ENCODE measurements at regions not wholly inside any gene's neighbourhood (a gene's known extent, or its start where the extent isn't known, plus 50 kb on each side); places are given as distances from the start of the nearest gene placed in this dataset.
"Not testable (repeated sequence)": the region's sequence is repeated elsewhere in the genome, so short reads cannot be mapped to it uniquely, and the experiment has no call there.

DNA sequence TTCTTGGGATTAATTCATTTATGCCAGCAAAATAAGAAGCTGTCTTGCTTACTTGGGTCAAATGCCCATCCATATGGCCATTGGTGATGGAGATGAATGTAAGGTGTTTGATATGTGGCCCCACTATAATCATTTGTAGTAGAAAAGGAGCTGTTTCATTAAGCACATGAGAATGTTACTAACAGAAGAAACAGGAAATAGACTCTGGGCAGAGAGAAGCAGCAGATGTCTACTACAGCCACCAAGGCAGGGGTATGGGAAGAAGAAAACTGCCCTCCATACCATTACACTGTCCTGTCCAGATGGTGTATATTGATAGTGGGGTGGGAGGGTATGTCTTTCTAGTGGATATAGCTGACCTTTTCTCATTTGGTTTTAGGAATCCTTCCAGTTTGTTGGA lies 386.6 kb upstream of the CLINT1 start:
- CTCF ChIA-PET: no interaction called here
- Mint-ChIP-seq H3K4me3 (no peak overlapping the region), H3K36me3 (no peaks in the 10 kb centered on the region), H3K27me3 (peaks cover 2% of the 10 kb centered on the region), H3K4me1 (ENCODE audit: low read depth) (no peaks in the 10 kb centered on the region), H3K9me3 (no peaks in the 10 kb centered on the region), H3K27ac (no peak overlapping the region)
- POLR2A ChIA-PET: no interaction called here
- no peak for DNase-seq
- intact Hi-C loops (cut with micrococcal nuclease): no loop called here

DNA sequence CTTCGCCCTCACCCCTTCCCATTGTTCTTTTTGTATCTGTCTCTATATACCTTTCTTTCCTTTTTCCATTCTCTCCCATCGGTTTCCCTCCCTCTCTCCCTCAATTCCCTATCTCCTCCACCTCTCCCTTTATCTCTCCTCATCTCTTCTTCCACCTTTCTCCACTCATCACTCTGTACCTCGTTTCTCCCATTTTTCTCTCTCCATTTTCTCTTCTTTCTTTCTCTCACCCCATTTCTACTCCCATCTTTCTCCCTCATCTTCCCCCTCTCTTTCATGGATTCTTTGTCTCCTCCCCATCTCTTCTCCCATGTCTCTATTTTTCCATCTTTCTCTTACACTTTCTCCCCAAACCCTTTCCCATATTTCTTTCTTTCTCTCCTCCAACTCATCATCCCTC lies 385.9 kb upstream of the CLINT1 start:
- no peak for DNase-seq
- peaks cover 2% of the 10 kb centered on the region for H3K27me3 Mint-ChIP-seq
- H3K4me1 Mint-ChIP-seq (ENCODE audit: low read depth): no peaks in the 10 kb centered on the region
- no peak overlapping the region for H3K27ac Mint-ChIP-seq
- H3K36me3 Mint-ChIP-seq: no peaks in the 10 kb centered on the region
- H3K4me3 Mint-ChIP-seq: no peak overlapping the region
- no peaks in the 10 kb centered on the region for H3K9me3 Mint-ChIP-seq
- POLR2A ChIA-PET: no interaction called here
- CTCF ChIA-PET: no interaction called here
- intact Hi-C loops (cut with micrococcal nuclease): no loop called here

GRCh38 chr5:158236511-158237335 lies 377.8 kb upstream of the CLINT1 start:
- ChIA-PET POLR2A (no interaction called here), CTCF (no interaction called here)
- Mint-ChIP-seq H3K27me3 (no peaks in the 10 kb centered on the region), H3K4me3 (no peak overlapping the region), H3K9me3 (peaks cover 3% of the 10 kb centered on the region), H3K4me1 (ENCODE audit: low read depth) (no peaks in the 10 kb centered on the region), H3K36me3 (no peaks in the 10 kb centered on the region), H3K27ac (no peak overlapping the region)
- intact Hi-C loops (cut with micrococcal nuclease): no loop called here
- no peak for DNase-seq

- no peak for DNase-seq
- ChIA-PET POLR2A (no interaction called here), CTCF (no interaction called here)
- Mint-ChIP-seq H3K36me3 (no peaks in the 10 kb centered on the region), H3K4me1 (ENCODE audit: low read depth) (no peaks in the 10 kb centered on the region), H3K27ac (no peak overlapping the region), H3K9me3 (peaks cover 3% of the 10 kb centered on the region), H3K27me3 (no peaks in the 10 kb centered on the region), H3K4me3 (no peak overlapping the region)
- intact Hi-C loops (cut with micrococcal nuclease): no loop called here
These were observed 376.2 kb upstream of the CLINT1 start for GRCh38 chr5:158235159-158235547.

- Mint-ChIP-seq H3K4me1 (ENCODE audit: low read depth) (no peaks in the 10 kb centered on the region), H3K27ac (no peak overlapping the region), H3K4me3 (no peak overlapping the region), H3K27me3 (no peaks in the 10 kb centered on the region), H3K9me3 (peaks cover 3% of the 10 kb centered on the region), H3K36me3 (no peaks in the 10 kb centered on the region)
- ChIA-PET POLR2A (no interaction called here), CTCF (no interaction called here)
- no peak for DNase-seq
- intact Hi-C loops (cut with micrococcal nuclease): no loop called here
These were observed 375.6 kb upstream of the CLINT1 start for GRCh38 chr5:158234323-158235158.

GRCh38 chr5:158233735-158234322 lies 374.9 kb upstream of the CLINT1 start:
- H3K9me3 Mint-ChIP-seq: peaks cover 3% of the 10 kb centered on the region
- no peaks in the 10 kb centered on the region for H3K27me3 Mint-ChIP-seq
- H3K27ac Mint-ChIP-seq: no peak overlapping the region
- H3K36me3 Mint-ChIP-seq: no peaks in the 10 kb centered on the region
- no peaks in the 10 kb centered on the region for H3K4me1 Mint-ChIP-seq (ENCODE audit: low read depth)
- intact Hi-C loops (cut with micrococcal nuclease): no loop called here
- no peak for DNase-seq
- ChIA-PET CTCF (no interaction called here), POLR2A (no interaction called here)
- H3K4me3 Mint-ChIP-seq: no peak overlapping the region

- intact Hi-C loops (cut with micrococcal nuclease); DNase-seq; H3K27me3 Mint-ChIP-seq; H3K4me3 Mint-ChIP-seq; H3K36me3 Mint-ChIP-seq; POLR2A ChIA-PET; H3K9me3 Mint-ChIP-seq; H3K27ac Mint-ChIP-seq; H3K4me1 Mint-ChIP-seq (ENCODE audit: low read depth): not testable (repeated sequence)
- CTCF ChIA-PET: interaction anchor here (0.5 kb wide), 1 partner anchor 865 kb away, joined by 3 read pairs; no protein-coding TSS in a partner anchor
These were observed 368.4 kb upstream of the CLINT1 start for GRCh38 chr5:158227314-158227713.

- CTCF ChIA-PET: no interaction called here
- POLR2A ChIA-PET: no interaction called here
- no peaks in the 10 kb centered on the region for H3K4me1 Mint-ChIP-seq (ENCODE audit: low read depth)
- peaks cover 5% of the 10 kb centered on the region for H3K27me3 Mint-ChIP-seq
- no peaks in the 10 kb centered on the region for H3K36me3 Mint-ChIP-seq
- H3K4me3 Mint-ChIP-seq: no peak overlapping the region
- no peak overlapping the region for H3K27ac Mint-ChIP-seq
- no peaks in the 10 kb centered on the region for H3K9me3 Mint-ChIP-seq
- DNase-seq: no peak
- intact Hi-C loops (cut with micrococcal nuclease): no loop called here
These were observed 367.6 kb upstream of the CLINT1 start for GRCh38 chr5:158226496-158226895.

DNA sequence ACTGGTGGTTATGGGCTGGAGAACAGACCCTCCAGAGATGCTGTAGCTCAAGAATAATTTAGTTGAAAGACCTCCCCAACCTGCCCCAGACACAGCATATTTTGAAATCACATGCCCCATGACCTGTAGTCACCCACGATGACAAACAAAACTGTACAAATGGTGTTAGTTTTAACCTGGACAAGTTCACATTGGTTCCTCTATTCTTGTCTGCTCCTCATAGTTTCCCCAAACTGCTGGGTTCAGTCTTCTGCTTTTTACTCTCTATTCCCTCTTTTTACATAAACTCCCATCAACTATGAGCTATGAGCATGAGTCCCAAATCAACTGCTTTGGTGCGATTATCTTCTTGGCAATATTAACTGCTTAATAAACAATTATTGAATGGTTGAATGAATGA lies 365.3 kb upstream of the CLINT1 start:
- ChIA-PET POLR2A (no interaction called here), CTCF (no interaction called here)
- Mint-ChIP-seq H3K4me3 (no peak overlapping the region), H3K4me1 (ENCODE audit: low read depth) (no peaks in the 10 kb centered on the region), H3K36me3 (no peaks in the 10 kb centered on the region), H3K27ac (no peak overlapping the region), H3K9me3 (no peaks in the 10 kb centered on the region), H3K27me3 (peaks cover 5% of the 10 kb centered on the region)
- intact Hi-C loops (cut with micrococcal nuclease): no loop called here
- no peak for DNase-seq

DNA sequence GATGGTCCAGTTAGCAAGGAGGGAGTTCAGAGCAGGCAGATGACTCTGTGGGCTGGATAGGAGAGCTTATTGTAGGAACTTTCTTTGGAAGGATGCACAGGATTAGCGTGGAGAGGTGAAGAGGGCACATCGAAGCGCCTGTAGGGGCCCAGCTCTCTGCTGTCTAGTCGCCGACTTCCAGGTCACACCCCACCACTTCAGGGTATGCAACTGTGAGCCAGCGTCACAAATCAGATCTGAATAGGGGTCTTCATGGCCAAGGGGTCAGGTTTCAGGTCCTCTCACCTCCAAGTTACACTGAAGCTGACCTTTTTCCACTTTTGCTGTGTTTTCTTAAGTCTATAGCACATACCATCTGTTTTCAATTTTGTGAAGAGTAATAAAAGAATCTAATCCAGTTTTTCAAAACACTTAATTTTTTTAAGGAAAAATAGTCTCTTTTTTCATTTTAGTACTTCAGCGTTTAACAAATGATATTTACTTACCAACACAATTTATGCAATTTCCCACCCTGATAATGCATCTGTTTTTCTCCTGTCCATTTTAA lies 364.2 kb upstream of the CLINT1 start:
- CTCF ChIA-PET: no interaction called here

DNA sequence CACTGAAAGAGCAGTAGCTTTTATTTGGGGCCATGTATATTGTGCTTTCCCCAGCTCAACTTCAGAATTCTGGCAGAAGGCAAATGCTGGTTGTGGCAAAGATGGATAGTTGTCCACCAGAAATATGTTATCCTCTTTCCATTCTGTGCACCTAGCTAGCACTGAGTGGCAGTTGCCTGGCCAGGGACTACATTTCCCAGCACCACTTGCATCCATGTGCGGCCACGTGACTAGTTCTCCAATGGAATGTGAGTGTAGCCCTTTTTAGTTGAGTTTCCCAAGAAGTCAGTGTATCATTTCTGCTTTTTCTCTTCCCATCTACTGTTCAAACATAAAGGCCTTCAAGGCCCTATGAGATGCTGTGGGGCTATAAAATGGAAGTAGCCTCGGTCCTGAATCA lies 354.0 kb upstream of the CLINT1 start:
- Mint-ChIP-seq H3K4me1 (ENCODE audit: low read depth) (no peaks in the 10 kb centered on the region), H3K9me3 (no peaks in the 10 kb centered on the region), H3K4me3 (no peak overlapping the region), H3K27me3 (no peaks in the 10 kb centered on the region), H3K27ac (no peak overlapping the region), H3K36me3 (no peaks in the 10 kb centered on the region)
- no peak for DNase-seq
- POLR2A ChIA-PET: no interaction called here
- CTCF ChIA-PET: no interaction called here
- intact Hi-C loops (cut with micrococcal nuclease): no loop called here

More for the DNA sequence above, 364.2 kb upstream of the CLINT1 start:
- Mint-ChIP-seq H3K4me3 (no peak overlapping the region), H3K36me3 (no peaks in the 10 kb centered on the region), H3K27ac (no peak overlapping the region), H3K27me3 (peaks cover 5% of the 10 kb centered on the region), H3K4me1 (ENCODE audit: low read depth) (no peaks in the 10 kb centered on the region), H3K9me3 (no peaks in the 10 kb centered on the region)
- POLR2A ChIA-PET: no interaction called here
- DNase-seq: no peak
- intact Hi-C loops (cut with micrococcal nuclease): no loop called here

GRCh38 chr5:158212237-158212636 lies 353.3 kb upstream of the CLINT1 start:
- no peak overlapping the region for H3K4me3 Mint-ChIP-seq
- ChIA-PET POLR2A (no interaction called here), CTCF (no interaction called here)
- no peaks in the 10 kb centered on the region for H3K27me3 Mint-ChIP-seq
- H3K27ac Mint-ChIP-seq: no peak overlapping the region
- H3K36me3 Mint-ChIP-seq: no peaks in the 10 kb centered on the region
- DNase-seq: no peak
- intact Hi-C loops (cut with micrococcal nuclease): no loop called here
- no peaks in the 10 kb centered on the region for H3K9me3 Mint-ChIP-seq
- H3K4me1 Mint-ChIP-seq (ENCODE audit: low read depth): no peaks in the 10 kb centered on the region
